Nephron progenitor cell (in vitro differentiated cells): ENCODE measurements at regions not wholly inside any gene's neighbourhood (a gene's known extent, or its start where the extent isn't known, plus 50 kb on each side); places are given as distances from the start of the nearest gene placed in this dataset.

ENCODE experiments used
- DNase-seq: peaks from one replicate; pipeline ENCODE4 v3.0.0; 2021
- H3K27ac Mint-ChIP-seq: 2 replicates; pipeline ENCODE4 v1.8.0; 2021; ENCODE audit warnings: mild to moderate bottlenecking, moderate library complexity, mixed read lengths
- H3K27me3 Mint-ChIP-seq: 2 replicates; pipeline ENCODE4 v1.8.0; 2021; ENCODE audit warnings: mild to moderate bottlenecking, low read depth, mixed read lengths; ENCODE audit not compliant: poor library complexity
- H3K36me3 Mint-ChIP-seq: 2 replicates; pipeline ENCODE4 v1.8.0; 2021; ENCODE audit warnings: low read depth, mixed read lengths
- H3K4me1 Mint-ChIP-seq: 2 replicates; pipeline ENCODE4 v1.8.0; 2021; ENCODE audit warnings: mixed read lengths
- H3K4me3 Mint-ChIP-seq: 2 replicates; pipeline ENCODE4 v1.8.0; 2021; ENCODE audit warnings: mild to moderate bottlenecking, moderate library complexity, mixed read lengths
- H3K9me3 Mint-ChIP-seq: 2 replicates; pipeline ENCODE4 v1.8.0; 2021; ENCODE audit warnings: mild to moderate bottlenecking, moderate library complexity, mixed read lengths
- CTCF ChIP-seq: fragments of 200-600 bp; sonication (generic); IDR thresholded peaks from 2 replicates; pipeline ENCODE4 v1.5.0; 2021; ENCODE audit warnings: antibody characterized with exemption

- H3K4me1 Mint-ChIP-seq = peaks cover 35% of the 10 kb centered on the region
- peaks cover 4% of the 10 kb centered on the region for H3K27me3 Mint-ChIP-seq
- DNase-seq = no peak
- peaks cover 7% of the 10 kb centered on the region for H3K36me3 Mint-ChIP-seq
- no peak for TF ChIP-seq CTCF
- no peak overlapping the region for H3K4me3 Mint-ChIP-seq
- no peak overlapping the region for H3K27ac Mint-ChIP-seq
- H3K9me3 Mint-ChIP-seq = peaks cover 20% of the 10 kb centered on the region
These were observed 109.3 kb downstream of the CTTN start for GRCh38 chr11:70507466-70508230.

- Mint-ChIP-seq H3K4me1 (peaks cover 30% of the 10 kb centered on the region), H3K4me3 (no peak overlapping the region), H3K9me3 (peaks cover 25% of the 10 kb centered on the region), H3K27me3 (peaks cover 4% of the 10 kb centered on the region), H3K27ac (no peak overlapping the region), H3K36me3 (peaks cover 11% of the 10 kb centered on the region)
- TF ChIP-seq CTCF = no peak
- no peak for DNase-seq
These were observed 109.8 kb downstream of the CTTN start for GRCh38 chr11:70508231-70508480.

GRCh38 chr11:70509476-70509875, 111.1 kb downstream of the CTTN start:
- H3K4me3 Mint-ChIP-seq = no peak overlapping the region
- H3K27ac Mint-ChIP-seq = no peak overlapping the region
- H3K27me3 Mint-ChIP-seq = peaks cover 4% of the 10 kb centered on the region
- no peak for DNase-seq
- peaks cover 38% of the 10 kb centered on the region for H3K9me3 Mint-ChIP-seq
- H3K4me1 Mint-ChIP-seq = peaks cover 21% of the 10 kb centered on the region
- H3K36me3 Mint-ChIP-seq = peaks cover 11% of the 10 kb centered on the region
- TF ChIP-seq CTCF = no peak

- DNase-seq = no peak
- Mint-ChIP-seq H3K4me3 (no peak overlapping the region), H3K9me3 (peaks cover 40% of the 10 kb centered on the region), H3K27ac (no peak overlapping the region), H3K27me3 (peaks cover 4% of the 10 kb centered on the region), H3K4me1 (peaks cover 14% of the 10 kb centered on the region), H3K36me3 (peaks cover 11% of the 10 kb centered on the region)
- TF ChIP-seq CTCF = no peak
These were observed 111.8 kb downstream of the CTTN start for GRCh38 chr11:70510106-70510505.

GRCh38 chr11:70510571-70510970, 112.2 kb downstream of the CTTN start:
- H3K27me3 Mint-ChIP-seq = peaks cover 4% of the 10 kb centered on the region
- TF ChIP-seq CTCF = no peak
- no peak overlapping the region for H3K4me3 Mint-ChIP-seq
- H3K27ac Mint-ChIP-seq = no peak overlapping the region
- H3K4me1 Mint-ChIP-seq = peaks cover 12% of the 10 kb centered on the region
- DNase-seq = no peak
- H3K36me3 Mint-ChIP-seq = peaks cover 11% of the 10 kb centered on the region
- peaks cover 40% of the 10 kb centered on the region for H3K9me3 Mint-ChIP-seq

GRCh38 chr11:70511345-70511744, 113.0 kb downstream of the CTTN start:
- H3K27me3 Mint-ChIP-seq = peaks cover 4% of the 10 kb centered on the region
- peaks cover 46% of the 10 kb centered on the region for H3K9me3 Mint-ChIP-seq
- peaks cover 5% of the 10 kb centered on the region for H3K4me1 Mint-ChIP-seq
- no peak overlapping the region for H3K27ac Mint-ChIP-seq
- DNase-seq = no peak
- H3K4me3 Mint-ChIP-seq = no peak overlapping the region
- no peak for TF ChIP-seq CTCF
- peaks cover 16% of the 10 kb centered on the region for H3K36me3 Mint-ChIP-seq
